Lower lobe of right lung (tissue), 2 donors: ENCODE measurements at regions not wholly inside any gene's neighbourhood (a gene's known extent, or its start where the extent isn't known, plus 50 kb on each side); places are given as distances from the start of the nearest gene placed in this dataset.
A peak's percentile ranks its signal among the peaks of the same experiment; 100 is the strongest.

Source experiments
- ATAC-seq, 2 donors: fragments of 200-7000 bp; cut with Tn5 transposase; one replicate each; pipeline ENCODE4 v1.9.1; 2020 to 2022; ENCODE audit warnings: mild to moderate bottlenecking in 2 of 2, moderate library complexity in 2 of 2
- DNase-seq: peaks from one replicate; pipeline ENCODE4 v3.0.0-alpha.2; 2020
- H3K27ac ChIP-seq: fragments of 200-600 bp; one replicate; pipeline ENCODE4 v1.8.0; 2022
- H3K27me3 ChIP-seq: fragments of 200-600 bp; one replicate; pipeline ENCODE4 v1.8.0; 2022; ENCODE audit warnings: low read depth
- H3K36me3 ChIP-seq: fragments of 200-600 bp; one replicate; pipeline ENCODE4 v1.8.0; 2022; ENCODE audit warnings: mild to moderate bottlenecking
- H3K4me1 ChIP-seq: fragments of 200-600 bp; one replicate; pipeline ENCODE4 v1.8.0; 2022
- H3K4me3 ChIP-seq: fragments of 200-600 bp; one replicate; pipeline ENCODE4 v1.8.0; 2022; ENCODE audit warnings: mild to moderate bottlenecking
- H3K9me3 ChIP-seq: fragments of 200-600 bp; one replicate; pipeline ENCODE4 v1.8.0; 2022
- CTCF ChIP-seq: fragments of 200-600 bp; IDR thresholded peaks from one replicate; pipeline ENCODE4 v1.8.0; 2022; ENCODE audit warnings: antibody characterized with exemption, mild to moderate bottlenecking
- intact Hi-C: fragments of 100-400 bp; cut with DNase I; formaldehyde crosslinking; loops from one replicate; pipeline ENCODE4 v1.11.0; 2022
- donor health status: DM: no; HTN: yes; CAD: no; lungs with severe emphysema.

- H3K4me1 ChIP-seq = no peaks in the 10 kb centered on the region
- H3K27ac ChIP-seq = no peak overlapping the region
- H3K4me3 ChIP-seq = no peak overlapping the region
- TF ChIP-seq CTCF = no peak
- DNase-seq = no peak
- ATAC-seq = peak in 1 of 2 donors; percentile 47
- H3K36me3 ChIP-seq = no peaks in the 10 kb centered on the region
- intact Hi-C loops = no loop called here
- no peaks in the 10 kb centered on the region for H3K9me3 ChIP-seq
- H3K27me3 ChIP-seq = no peaks in the 10 kb centered on the region
Measured at GRCh38 chr3:134709561-134710312, 58.9 kb upstream of the KY start.

- no peaks in the 10 kb centered on the region for H3K4me1 ChIP-seq
- H3K4me3 ChIP-seq = no peak overlapping the region
- DNase-seq (no peak), ATAC-seq (no peak)
- no peaks in the 10 kb centered on the region for H3K27me3 ChIP-seq
- intact Hi-C loops = no loop called here
- no peak overlapping the region for H3K27ac ChIP-seq
- no peaks in the 10 kb centered on the region for H3K9me3 ChIP-seq
- H3K36me3 ChIP-seq = no peaks in the 10 kb centered on the region
- TF ChIP-seq CTCF = no peak
Measured at GRCh38 chr3:134710313-134710680, 59.5 kb upstream of the KY start.

- no peak overlapping the region for H3K27ac ChIP-seq
- H3K4me3 ChIP-seq = no peak overlapping the region
- no peaks in the 10 kb centered on the region for H3K36me3 ChIP-seq
- ATAC-seq (no peak), DNase-seq (no peak)
- no peaks in the 10 kb centered on the region for H3K9me3 ChIP-seq
- TF ChIP-seq CTCF = no peak
- intact Hi-C loops = no loop called here
- H3K27me3 ChIP-seq = no peaks in the 10 kb centered on the region
- no peaks in the 10 kb centered on the region for H3K4me1 ChIP-seq
Measured at GRCh38 chr3:134711284-134711683, 60.5 kb upstream of the KY start.

GRCh38 chr3:134713671-134714070 is 62.8 kb upstream of the KY start:
- DNase-seq = no peak
- Histone ChIP-seq H3K36me3 (no peaks in the 10 kb centered on the region), H3K27ac (no peak overlapping the region), H3K9me3 (no peaks in the 10 kb centered on the region), H3K27me3 (no peaks in the 10 kb centered on the region), H3K4me3 (no peak overlapping the region), H3K4me1 (no peaks in the 10 kb centered on the region)
- intact Hi-C loops = no loop called here
- no peak for ATAC-seq
- TF ChIP-seq CTCF = no peak

GRCh38 chr3:134718726-134719125 is 67.9 kb upstream of the KY start:
- H3K9me3 ChIP-seq = no peaks in the 10 kb centered on the region
- no peak for TF ChIP-seq CTCF
- intact Hi-C loops = no loop called here

More at GRCh38 chr3:134718726-134719125, 67.9 kb upstream of the KY start:
- H3K4me1 ChIP-seq = no peaks in the 10 kb centered on the region
- DNase-seq (no peak), ATAC-seq (no peak)
- no peak overlapping the region for H3K4me3 ChIP-seq
- no peaks in the 10 kb centered on the region for H3K27me3 ChIP-seq
- no peaks in the 10 kb centered on the region for H3K36me3 ChIP-seq
- no peak overlapping the region for H3K27ac ChIP-seq
